B cell (primary cell): ENCODE measurements at regions not wholly inside any gene's neighbourhood (a gene's known extent, or its start where the extent isn't known, plus 50 kb on each side); places are given as distances from the start of the nearest gene placed in this dataset.

ENCODE experiments used
- ATAC-seq: fragments of 200-7000 bp; cut with Tn5 transposase; one replicate; pipeline ENCODE4 v1.10.0; 2021; ENCODE audit warnings: low read depth, mild to moderate bottlenecking, moderate number of reproducible peaks, moderate library complexity
- CTCF ChIA-PET: fragments of 350-600 bp; sonication (Branson Sonifier 250); formaldehyde crosslinking; loops from one replicate; lab custom pipeline; 2021; ENCODE audit warnings: antibody characterized with exemption, inconsistent platforms; lab: Charles Lee
- POLR2A ChIA-PET: fragments of 350-600 bp; sonication (Branson Sonifier 250); formaldehyde crosslinking; loops from one replicate; lab custom pipeline; 2021; ENCODE audit warnings: antibody characterized with exemption; lab: Charles Lee
- DNase-seq: peaks from one replicate; pipeline ENCODE4 v3.0.0; 2013
- H2AFZ ChIP-seq: 2 replicates; pipeline ENCODE4 v1.6.1; 2012; ENCODE audit warnings: mild to moderate bottlenecking, low read depth, low read length; ENCODE audit not compliant: insufficient read depth, poor library complexity, severe bottlenecking
- H3K27ac ChIP-seq, 2 donors: 1 replicate in 1 of 2; 2 replicates in 1 of 2; pipeline ENCODE4 v1.5.1; 2012 to 2013; ENCODE audit warnings: low read length in 2 of 2, mild to moderate bottlenecking in 2 of 2, moderate library complexity in 1 of 2
- H3K27me3 ChIP-seq, 4 experiments: fragments of 200-600 bp in 1 of 4; sonication (generic) in 1 of 4; replicated peaks in 1 of 4; 1 replicate in 2 of 4; 2 replicates in 2 of 4; pipeline versions ENCODE4 v1.6.1 to v1.7.0; 2013 to 2016; ENCODE audit warnings: low read length in 3 of 4, mild to moderate bottlenecking in 2 of 4, mixed read lengths in 1 of 4, moderate library complexity in 1 of 4; ENCODE audit not compliant: insufficient read depth in 4 of 4, control insufficient read depth in 3 of 4; ENCODE audit errors: control extremely low read depth in 1 of 4
- H3K36me3 ChIP-seq, 2 experiments: replicated peaks in 1 of 2; 1 replicate in 1 of 2; 2 replicates in 1 of 2; pipeline versions ENCODE4 v1.6.1 to v1.7.1; 2013; ENCODE audit warnings: low read length in 1 of 2; ENCODE audit not compliant: insufficient read depth in 2 of 2, control insufficient read depth in 1 of 2; ENCODE audit errors: control extremely low read depth in 1 of 2, extremely low read depth in 1 of 2
- H3K4me1 ChIP-seq, 2 donors: fragments of 200-600 bp in 1 of 2; sonication (generic) in 1 of 2; 1 replicate in 1 of 2; 2 replicates in 1 of 2; pipeline versions ENCODE4 v1.5.1 to v1.6.1; 2013 to 2017; ENCODE audit warnings: low read length in 2 of 2; ENCODE audit not compliant: control insufficient read depth in 2 of 2, insufficient read depth in 2 of 2
- H3K4me2 ChIP-seq: replicated peaks from 2 replicates; pipeline ENCODE3; 2012; ENCODE audit warnings: mild to moderate bottlenecking, low read depth, low read length; ENCODE audit not compliant: poor library complexity, severe bottlenecking
- H3K4me3 ChIP-seq, 5 experiments: fragments of 200-600 bp in 1 of 5; sonication (generic) in 1 of 5; 1 replicate in 3 of 5; 2 replicates in 2 of 5; pipeline versions ENCODE4 v1.5.1 to v1.7.0; 2011 to 2016; ENCODE audit warnings: low read length in 4 of 5, mild to moderate bottlenecking in 4 of 5, low read depth in 2 of 5, control low read depth in 1 of 5, moderate library complexity in 1 of 5; ENCODE audit not compliant: insufficient read depth in 1 of 5; ENCODE audit errors: control extremely low read depth in 1 of 5, extremely low read depth in 1 of 5
- H3K79me2 ChIP-seq: fragments of 200-600 bp; sonication (generic); one replicate; pipeline ENCODE4 v1.6.0; 2016; ENCODE audit warnings: low read length; ENCODE audit not compliant: control insufficient read depth, insufficient read depth
- H3K9ac ChIP-seq: fragments of 200-600 bp; sonication (generic); 2 replicates; pipeline ENCODE4 v1.6.1; 2017; ENCODE audit warnings: mild to moderate bottlenecking, low read length, moderate library complexity
- H3K9me3 ChIP-seq, 3 donors: one replicate each; pipeline versions ENCODE4 v1.6.1 to v1.7.1; 2013; ENCODE audit warnings: low read length in 2 of 3; ENCODE audit not compliant: control insufficient read depth in 2 of 3, insufficient read depth in 1 of 3; ENCODE audit errors: control extremely low read depth in 1 of 3
- H4K20me1 ChIP-seq: 2 replicates; pipeline ENCODE4 v1.6.0; 2012; ENCODE audit warnings: mild to moderate bottlenecking, low read length; ENCODE audit not compliant: insufficient read depth, control insufficient read depth, poor library complexity, severe bottlenecking
- H3K27ac Mint-ChIP-seq: one replicate; pipeline ENCODE4 v1.8.0; 2021; ENCODE audit warnings: mixed read lengths
- H3K27me3 Mint-ChIP-seq: one replicate; pipeline ENCODE4 v1.8.0; 2021; ENCODE audit warnings: mixed read lengths
- H3K4me1 Mint-ChIP-seq: one replicate; pipeline ENCODE4 v1.8.0; 2021; ENCODE audit warnings: mixed read lengths
- H3K4me3 Mint-ChIP-seq: one replicate; pipeline ENCODE4 v1.8.0; 2021; ENCODE audit warnings: mixed read lengths
- H3K9me3 Mint-ChIP-seq: one replicate; pipeline ENCODE4 v1.8.0; 2022; ENCODE audit warnings: mixed read lengths; ENCODE audit not compliant: insufficient read depth
- EZH2 ChIP-seq: IDR thresholded peaks from 2 replicates; pipeline ENCODE4 v1.6.1; 2012; ENCODE audit warnings: borderline replicate concordance, low read depth, mild to moderate bottlenecking, moderate library complexity, low read length; ENCODE audit not compliant: insufficient read depth, poor library complexity, severe bottlenecking
- WGBS: methylation state at CpG from one replicate; pipeline ENCODE4 v1.1.5; 2013; ENCODE audit warnings: missing lambda C conversion rate; ENCODE audit not compliant: insufficient coverage; 5-methylcytosine and 5-hydroxymethylcytosine counted together
- intact Hi-C: fragments of 100-400 bp; cut with micrococcal nuclease; formaldehyde crosslinking; loops from one replicate; pipeline ENCODE4 v1.10.0; 2022
- TF ChIP-seq, protein P1 (sequence below): fragments of 200-600 bp; IDR thresholded peaks from one replicate; pipeline ENCODE4 v1.8.0; 2022; ENCODE audit warnings: antibody characterized with exemption, mild to moderate bottlenecking

DNA sequence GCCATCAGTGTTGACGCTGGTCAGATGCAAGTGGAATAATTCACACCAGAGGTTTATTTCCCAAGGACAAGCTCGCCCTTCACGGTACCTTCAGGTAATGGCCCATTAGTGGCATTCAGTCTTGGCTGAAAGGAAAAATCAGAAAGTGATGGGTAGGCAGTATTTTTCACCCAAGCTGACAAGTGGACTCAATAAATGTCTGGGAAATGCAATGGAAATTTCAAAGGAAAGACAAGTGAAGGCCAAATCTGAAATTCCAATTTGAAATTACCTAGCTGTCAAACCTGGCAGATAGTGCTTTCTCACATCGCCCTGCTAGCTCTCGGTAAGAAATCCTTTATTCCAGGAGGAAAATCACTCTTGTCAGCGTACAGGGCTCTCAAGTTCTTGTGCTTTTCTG lies 413.5 kb downstream of the OCA2 start:
- no peaks in the 10 kb centered on the region for H3K4me1 ChIP-seq
- 93% methylated on average over 5 of the region's 6 CpGs for WGBS
- H3K9me3 ChIP-seq: peaks cover 0 to 3% (median 0%) of the 10 kb centered on the region in 3 donors
- H3K27me3 ChIP-seq: no peaks in the 10 kb centered on the region
- intact Hi-C loops: no loop called here
- POLR2A ChIA-PET: no interaction called here
- Mint-ChIP-seq H3K9me3 (no peaks in the 10 kb centered on the region), H3K4me3 (no peak overlapping the region), H3K27ac (no peak overlapping the region), H3K27me3 (no peaks in the 10 kb centered on the region), H3K4me1 (no peaks in the 10 kb centered on the region)
- no peaks in the 10 kb centered on the region for H4K20me1 ChIP-seq
- DNase-seq (no peak), ATAC-seq (no peak)
- no peak overlapping the region for H3K9ac ChIP-seq
- H3K79me2 ChIP-seq: no peaks in the 10 kb centered on the region
- TF ChIP-seq, protein P1, sequence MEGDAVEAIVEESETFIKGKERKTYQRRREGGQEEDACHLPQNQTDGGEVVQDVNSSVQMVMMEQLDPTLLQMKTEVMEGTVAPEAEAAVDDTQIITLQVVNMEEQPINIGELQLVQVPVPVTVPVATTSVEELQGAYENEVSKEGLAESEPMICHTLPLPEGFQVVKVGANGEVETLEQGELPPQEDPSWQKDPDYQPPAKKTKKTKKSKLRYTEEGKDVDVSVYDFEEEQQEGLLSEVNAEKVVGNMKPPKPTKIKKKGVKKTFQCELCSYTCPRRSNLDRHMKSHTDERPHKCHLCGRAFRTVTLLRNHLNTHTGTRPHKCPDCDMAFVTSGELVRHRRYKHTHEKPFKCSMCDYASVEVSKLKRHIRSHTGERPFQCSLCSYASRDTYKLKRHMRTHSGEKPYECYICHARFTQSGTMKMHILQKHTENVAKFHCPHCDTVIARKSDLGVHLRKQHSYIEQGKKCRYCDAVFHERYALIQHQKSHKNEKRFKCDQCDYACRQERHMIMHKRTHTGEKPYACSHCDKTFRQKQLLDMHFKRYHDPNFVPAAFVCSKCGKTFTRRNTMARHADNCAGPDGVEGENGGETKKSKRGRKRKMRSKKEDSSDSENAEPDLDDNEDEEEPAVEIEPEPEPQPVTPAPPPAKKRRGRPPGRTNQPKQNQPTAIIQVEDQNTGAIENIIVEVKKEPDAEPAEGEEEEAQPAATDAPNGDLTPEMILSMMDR: no peak
- no peak for TF ChIP-seq EZH2
- no peaks in the 10 kb centered on the region for H3K36me3 ChIP-seq
- CTCF ChIA-PET: no interaction called here
- H3K4me3 ChIP-seq: no peak overlapping the region
- H2AFZ ChIP-seq: no peak overlapping the region
- H3K4me2 ChIP-seq: no peak overlapping the region
- H3K27ac ChIP-seq: no peak overlapping the region

DNA sequence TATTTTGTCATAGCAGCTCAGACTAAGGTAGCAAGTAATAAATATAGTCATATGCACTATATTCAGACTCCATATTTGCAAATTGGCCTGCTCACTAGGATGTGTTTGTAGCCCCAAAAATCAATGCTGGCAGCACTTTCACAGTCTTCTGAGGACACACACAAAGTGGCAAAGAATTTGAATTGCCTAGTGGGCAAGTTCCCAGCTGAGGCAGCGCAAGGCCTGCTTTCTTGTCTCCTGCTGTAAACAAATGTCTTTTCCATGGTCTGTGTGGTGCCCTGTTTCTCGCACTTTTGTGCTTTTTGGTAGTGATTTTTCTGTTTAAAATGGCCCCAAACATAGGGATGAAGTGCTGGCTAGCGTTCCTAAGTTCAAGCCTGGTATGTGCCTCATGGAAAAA lies 416.0 kb downstream of the OCA2 start:
- H3K4me2 ChIP-seq: no peak overlapping the region
- H3K27me3 ChIP-seq: no peaks in the 10 kb centered on the region
- DNase-seq: no peak
- H3K27ac Mint-ChIP-seq: no peak overlapping the region
- H3K9ac ChIP-seq: no peak overlapping the region
- POLR2A ChIA-PET: no interaction called here
- no peaks in the 10 kb centered on the region for H3K9me3 Mint-ChIP-seq
- 72% methylated on average over 3 of the region's 3 CpGs for WGBS
- no peak overlapping the region for H3K4me3 ChIP-seq
- no peak for ATAC-seq
- no peaks in the 10 kb centered on the region for H4K20me1 ChIP-seq
- H3K4me3 Mint-ChIP-seq: no peak overlapping the region
- no peaks in the 10 kb centered on the region for H3K9me3 ChIP-seq
- intact Hi-C loops: no loop called here
- H2AFZ ChIP-seq: no peak overlapping the region
- no peak overlapping the region for H3K27ac ChIP-seq
- no peaks in the 10 kb centered on the region for H3K79me2 ChIP-seq
- no peaks in the 10 kb centered on the region for H3K4me1 ChIP-seq
- TF ChIP-seq, protein P1: no peak
- TF ChIP-seq EZH2: no peak
- CTCF ChIA-PET: no interaction called here
- no peaks in the 10 kb centered on the region for H3K36me3 ChIP-seq
- H3K27me3 Mint-ChIP-seq: no peaks in the 10 kb centered on the region
- no peaks in the 10 kb centered on the region for H3K4me1 Mint-ChIP-seq
